ENCODE measurements at regions not wholly inside any gene's neighbourhood (a gene's known extent, or its start where the extent isn't known, plus 50 kb on each side); places are given as distances from the start of the nearest gene placed in this dataset.

GRCh38 chr6:141989706-141989959 is 143.1 kb upstream of the GJE1 start:
- intact Hi-C loops (cut with micrococcal nuclease): loop anchor here (1.0 to 2.0 kb wide), 2 partner anchors 123 to 217 kb away; no protein-coding TSS in a partner anchor

GRCh38 chr6:141988954-141989705 is 143.6 kb upstream of the GJE1 start:
- no peaks in the 10 kb centered on the region for H3K36me3 Mint-ChIP-seq (ENCODE audit: low read depth)
- ATAC-seq (ENCODE audit: low read depth): no peak
- no peaks in the 10 kb centered on the region for H3K9me3 Mint-ChIP-seq
- POLR2A ChIA-PET: no interaction called here
- H3K4me1 Mint-ChIP-seq: no peaks in the 10 kb centered on the region
- CTCF ChIA-PET: interaction anchor here (0.9 to 1.2 kb wide), 3 partner anchors 123 to 219 kb away, joined by 4 to 5 read pairs (median 4); no protein-coding TSS in a partner anchor
- no peak for TF ChIP-seq CTCF (IDR thresholded peaks at IDR 0.05)
- H3K27me3 Mint-ChIP-seq: no peaks in the 10 kb centered on the region
- H3K27ac Mint-ChIP-seq: no peak overlapping the region
- no peak overlapping the region for H3K4me3 Mint-ChIP-seq
- no peak for DNase-seq
- intact Hi-C loops (cut with micrococcal nuclease): loop anchor here (1.0 to 2.0 kb wide), 2 partner anchors 123 to 218 kb away; no protein-coding TSS in a partner anchor

More at GRCh38 chr6:141989706-141989959, 143.1 kb upstream of the GJE1 start:
- DNase-seq (no peak), ATAC-seq (ENCODE audit: low read depth) (no peak)
- Mint-ChIP-seq H3K4me3 (no peak overlapping the region), H3K27me3 (no peaks in the 10 kb centered on the region), H3K4me1 (no peaks in the 10 kb centered on the region), H3K36me3 (ENCODE audit: low read depth) (no peaks in the 10 kb centered on the region), H3K9me3 (no peaks in the 10 kb centered on the region), H3K27ac (no peak overlapping the region)
- ChIA-PET POLR2A (no interaction called here), CTCF (interaction anchor here (0.9 to 1.2 kb wide), 3 partner anchors 122 to 218 kb away, joined by 4 to 5 read pairs (median 4); no protein-coding TSS in a partner anchor)
- TF ChIP-seq CTCF (IDR thresholded peaks at IDR 0.05): no peak

- ATAC-seq (ENCODE audit: low read depth) (no peak), DNase-seq (no peak)
- H3K36me3 Mint-ChIP-seq (ENCODE audit: low read depth): no peaks in the 10 kb centered on the region
- H3K4me1 Mint-ChIP-seq: peaks cover 2% of the 10 kb centered on the region
- H3K9me3 Mint-ChIP-seq: no peaks in the 10 kb centered on the region
- H3K27me3 Mint-ChIP-seq: no peaks in the 10 kb centered on the region
- H3K27ac Mint-ChIP-seq: no peak overlapping the region
- intact Hi-C loops (cut with micrococcal nuclease): loop anchor here (2.0 kb wide), 1 partner anchor 218 kb away; no protein-coding TSS in a partner anchor
- H3K4me3 Mint-ChIP-seq: no peak overlapping the region
- ChIA-PET CTCF (no interaction called here), POLR2A (no interaction called here)
- no peak for TF ChIP-seq CTCF (IDR thresholded peaks at IDR 0.05)
These were observed 144.4 kb upstream of the GJE1 start for GRCh38 chr6:141988327-141988726.

GRCh38 chr6:141986457-141986856 is 146.3 kb upstream of the GJE1 start:
- DNase-seq: no peak
- Mint-ChIP-seq H3K27ac (no peak overlapping the region), H3K36me3 (ENCODE audit: low read depth) (no peaks in the 10 kb centered on the region), H3K27me3 (no peaks in the 10 kb centered on the region), H3K9me3 (no peaks in the 10 kb centered on the region), H3K4me3 (no peak overlapping the region), H3K4me1 (peaks cover 3% of the 10 kb centered on the region)
- ATAC-seq (ENCODE audit: low read depth): no peak
- intact Hi-C loops (cut with micrococcal nuclease): no loop called here
- ChIA-PET CTCF (no interaction called here), POLR2A (no interaction called here)
- TF ChIP-seq CTCF (IDR thresholded peaks at IDR 0.05): no peak

- ChIA-PET CTCF (no interaction called here), POLR2A (no interaction called here)
- no peak overlapping the region for H3K27ac Mint-ChIP-seq
- no peaks in the 10 kb centered on the region for H3K36me3 Mint-ChIP-seq (ENCODE audit: low read depth)
- ATAC-seq (ENCODE audit: low read depth): no peak
- intact Hi-C loops (cut with micrococcal nuclease): no loop called here
- H3K4me3 Mint-ChIP-seq: no peak overlapping the region
- no peak for DNase-seq
- peaks cover 3% of the 10 kb centered on the region for H3K4me1 Mint-ChIP-seq
- no peak for TF ChIP-seq CTCF (IDR thresholded peaks at IDR 0.05)
- no peaks in the 10 kb centered on the region for H3K27me3 Mint-ChIP-seq
- no peaks in the 10 kb centered on the region for H3K9me3 Mint-ChIP-seq
These were observed 151.5 kb upstream of the GJE1 start for GRCh38 chr6:141981190-141981589.
